ENCODE measurements at regions not wholly inside any gene's neighbourhood (a gene's known extent, or its start where the extent isn't known, plus 50 kb on each side); places are given as distances from the start of the nearest gene placed in this dataset.

DNA sequence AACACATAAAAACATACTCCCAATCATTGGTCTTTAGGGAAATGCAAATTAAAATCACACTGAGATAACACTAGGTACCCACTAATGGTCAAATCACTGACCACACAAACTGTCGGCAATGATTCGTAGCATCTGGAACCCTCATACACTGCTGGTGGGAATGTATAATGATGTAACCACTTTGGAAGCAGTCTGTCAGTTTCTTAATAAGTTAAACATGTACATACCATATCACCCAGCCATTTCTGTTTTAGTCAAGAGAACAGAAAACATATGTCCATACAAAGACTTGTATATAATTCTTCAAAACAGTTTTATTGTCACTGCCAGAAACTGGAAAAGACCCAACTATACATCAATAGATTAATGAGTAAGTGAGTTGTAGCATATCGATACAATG lies 63.3 kb upstream of the LRRC3B start:
- TF ChIP-seq, protein P1, sequence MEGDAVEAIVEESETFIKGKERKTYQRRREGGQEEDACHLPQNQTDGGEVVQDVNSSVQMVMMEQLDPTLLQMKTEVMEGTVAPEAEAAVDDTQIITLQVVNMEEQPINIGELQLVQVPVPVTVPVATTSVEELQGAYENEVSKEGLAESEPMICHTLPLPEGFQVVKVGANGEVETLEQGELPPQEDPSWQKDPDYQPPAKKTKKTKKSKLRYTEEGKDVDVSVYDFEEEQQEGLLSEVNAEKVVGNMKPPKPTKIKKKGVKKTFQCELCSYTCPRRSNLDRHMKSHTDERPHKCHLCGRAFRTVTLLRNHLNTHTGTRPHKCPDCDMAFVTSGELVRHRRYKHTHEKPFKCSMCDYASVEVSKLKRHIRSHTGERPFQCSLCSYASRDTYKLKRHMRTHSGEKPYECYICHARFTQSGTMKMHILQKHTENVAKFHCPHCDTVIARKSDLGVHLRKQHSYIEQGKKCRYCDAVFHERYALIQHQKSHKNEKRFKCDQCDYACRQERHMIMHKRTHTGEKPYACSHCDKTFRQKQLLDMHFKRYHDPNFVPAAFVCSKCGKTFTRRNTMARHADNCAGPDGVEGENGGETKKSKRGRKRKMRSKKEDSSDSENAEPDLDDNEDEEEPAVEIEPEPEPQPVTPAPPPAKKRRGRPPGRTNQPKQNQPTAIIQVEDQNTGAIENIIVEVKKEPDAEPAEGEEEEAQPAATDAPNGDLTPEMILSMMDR (IDR thresholded peaks at IDR 0.05; ENCODE audit: low read depth, low read length, missing input control), result no peak
- TF ChIP-seq EGR1 (IDR thresholded peaks at IDR 0.05; ENCODE audit: low read depth in 2 of 2) (no peak), JUND (IDR thresholded peaks at IDR 0.05) (no peak), RAD21 (IDR thresholded peaks at IDR 0.05) (no peak), RXRA (IDR thresholded peaks at IDR 0.05) (no peak), SP1 (IDR thresholded peaks at IDR 0.05) (no peak), TAF1 (conservative IDR thresholded peaks at IDR 0.05) (no peak)
- TF ChIP-seq, protein P2, sequence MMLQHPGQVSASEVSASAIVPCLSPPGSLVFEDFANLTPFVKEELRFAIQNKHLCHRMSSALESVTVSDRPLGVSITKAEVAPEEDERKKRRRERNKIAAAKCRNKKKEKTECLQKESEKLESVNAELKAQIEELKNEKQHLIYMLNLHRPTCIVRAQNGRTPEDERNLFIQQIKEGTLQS (IDR thresholded peaks at IDR 0.05), result no peak
- TF ChIP-seq, protein P3, sequence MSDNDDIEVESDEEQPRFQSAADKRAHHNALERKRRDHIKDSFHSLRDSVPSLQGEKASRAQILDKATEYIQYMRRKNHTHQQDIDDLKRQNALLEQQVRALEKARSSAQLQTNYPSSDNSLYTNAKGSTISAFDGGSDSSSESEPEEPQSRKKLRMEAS (IDR thresholded peaks at IDR 0.05), result no peak

Measured in liver (tissue), 3 donors.